H1 (cell line): ENCODE measurements at regions not wholly inside any gene's neighbourhood (a gene's known extent, or its start where the extent isn't known, plus 50 kb on each side); places are given as distances from the start of the nearest gene placed in this dataset.
A peak's percentile ranks its signal among the peaks of the same experiment; 100 is the strongest.
"Not testable (repeated sequence)": the region's sequence is repeated elsewhere in the genome, so short reads cannot be mapped to it uniquely, and the experiment has no call there.

Source experiments
- CTCF ChIP-seq, 3 experiments: IDR thresholded peaks; 1 replicate in 2 of 3; 2 replicates in 1 of 3; pipeline versions ENCODE4 v1.5.1 to v1.6.1; 2011; ENCODE audit warnings: low read length in 3 of 3, mild to moderate bottlenecking in 3 of 3, inconsistent platforms in 2 of 3, low read depth in 1 of 3, moderate library complexity in 1 of 3; ENCODE audit not compliant: insufficient read depth in 1 of 3; ENCODE audit errors: control extremely low read depth in 1 of 3
- EP300 ChIP-seq, 2 experiments: IDR thresholded peaks; 1 replicate in 1 of 2; 2 replicates in 1 of 2; pipeline ENCODE4 v1.6.1; 2011 to 2012; ENCODE audit warnings: low read depth in 2 of 2, low read length in 2 of 2, mild to moderate bottlenecking in 2 of 2, borderline replicate concordance in 1 of 2, inconsistent platforms in 1 of 2, moderate library complexity in 1 of 2
- HDAC2 ChIP-seq, 2 experiments: fragments of 300-600 bp in 1 of 2; sonication (generic) in 1 of 2; IDR thresholded peaks; 2 replicates each; pipeline ENCODE4 v1.6.1; 2011 to 2012; ENCODE audit warnings: low read depth in 2 of 2, low read length in 2 of 2, mild to moderate bottlenecking in 2 of 2, moderate library complexity in 2 of 2, borderline replicate concordance in 1 of 2, inconsistent platforms in 1 of 2
- POLR2A ChIP-seq, 2 experiments: IDR thresholded peaks; 1 replicate in 1 of 2; 2 replicates in 1 of 2; pipeline ENCODE4 v1.6.1; 2011; ENCODE audit warnings: low read depth in 2 of 2, low read length in 2 of 2, mild to moderate bottlenecking in 2 of 2; ENCODE audit errors: control extremely low read depth in 1 of 2
- POLR2AphosphoS5 ChIP-seq: IDR thresholded peaks from 2 replicates; pipeline ENCODE4 v1.6.1; 2011; ENCODE audit warnings: low read depth, low read length

DNA sequence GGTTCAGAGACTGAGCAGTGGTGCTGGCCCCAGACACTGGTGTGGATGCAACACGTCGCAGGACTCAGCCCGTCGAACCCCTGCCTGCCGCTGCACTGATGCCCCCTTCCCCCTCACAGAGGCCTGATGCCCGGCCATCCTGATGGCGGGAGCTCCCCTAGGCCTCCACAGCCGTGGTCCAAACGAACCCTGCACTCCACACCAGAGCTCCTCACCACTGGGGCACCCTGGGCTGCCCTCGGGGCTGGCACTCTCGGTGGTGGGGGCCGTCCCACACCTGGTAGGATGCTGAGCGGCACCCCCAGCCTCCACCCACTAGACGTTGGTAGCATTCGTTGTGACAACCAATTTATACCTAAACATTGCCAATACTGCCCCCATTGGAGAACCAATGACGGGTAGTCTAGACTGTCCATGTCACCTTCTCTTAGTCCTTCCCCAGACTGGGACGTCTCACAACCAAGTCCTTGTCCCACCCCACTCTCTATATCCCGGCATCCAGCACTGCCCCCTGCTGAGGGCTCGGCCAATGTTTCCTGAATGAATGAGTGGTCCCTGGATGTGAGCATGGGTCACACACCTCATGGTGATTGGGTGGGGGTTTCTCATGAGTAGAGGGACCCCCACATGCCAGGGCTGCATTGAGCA lies 360.4 kb downstream of the SPATA31A7 start:
- peak in 1 of 3 experiments; percentile 9; a peak in 1 of 4 replicates for TF ChIP-seq CTCF (IDR thresholded peaks at IDR 0.05; ENCODE audit: control extremely low read depth in 1 of 3, insufficient read depth in 1 of 3, low read depth in 1 of 3, low read length in 3 of 3)
- not testable (repeated sequence) for TF ChIP-seq EP300 (IDR thresholded peaks at IDR 0.05; ENCODE audit: borderline replicate concordance in 1 of 2, low read depth in 2 of 2, low read length in 2 of 2); POLR2A (IDR thresholded peaks at IDR 0.05; ENCODE audit: control extremely low read depth in 1 of 2, low read depth in 2 of 2, low read length in 2 of 2); HDAC2 (IDR thresholded peaks at IDR 0.05; ENCODE audit: borderline replicate concordance in 1 of 2, low read depth in 2 of 2, low read length in 2 of 2); POLR2AphosphoS5
